BJ (cell line): ENCODE measurements at regions not wholly inside any gene's neighbourhood (a gene's known extent, or its start where the extent isn't known, plus 50 kb on each side); places are given as distances from the start of the nearest gene placed in this dataset.

Experiments
- CTCF ChIA-PET: fragments of 350-600 bp; formaldehyde crosslinking; extraction: SDS; loops from one replicate; lab custom pipeline; 2021; ENCODE audit warnings: antibody characterized with exemption, inconsistent platforms; lab: Yijun Ruan, JAX
- POLR2A ChIA-PET: fragments of 300-600 bp; sonication (Branson Sonifier 250); formaldehyde crosslinking; extraction: SDS; loops from one replicate; lab custom pipeline; 2021; ENCODE audit warnings: antibody characterized with exemption; lab: Charles Lee
- DNase-seq: peaks from one replicate; pipeline ENCODE4 v3.0.0-alpha.2; 2011; ENCODE audit warnings: low read depth
- H3K27me3 ChIP-seq: 2 replicates; pipeline ENCODE4 v1.6.0; 2011; ENCODE audit warnings: low read length; ENCODE audit not compliant: control insufficient read depth, insufficient read depth
- H3K36me3 ChIP-seq: 2 replicates; pipeline ENCODE4 v1.5.1; 2011; ENCODE audit warnings: low read length; ENCODE audit not compliant: control insufficient read depth, insufficient read depth
- H3K4me3 ChIP-seq: 2 replicates; pipeline ENCODE4 v1.5.1; 2011; ENCODE audit warnings: low read depth, mild to moderate bottlenecking, control low read depth, low read length
- CTCF ChIP-seq: IDR thresholded peaks from 2 replicates; pipeline ENCODE4 v1.5.1; 2011; ENCODE audit warnings: low read depth, mild to moderate bottlenecking, control low read depth, inconsistent platforms, low read length, moderate library complexity; ENCODE audit not compliant: insufficient read depth

DNA sequence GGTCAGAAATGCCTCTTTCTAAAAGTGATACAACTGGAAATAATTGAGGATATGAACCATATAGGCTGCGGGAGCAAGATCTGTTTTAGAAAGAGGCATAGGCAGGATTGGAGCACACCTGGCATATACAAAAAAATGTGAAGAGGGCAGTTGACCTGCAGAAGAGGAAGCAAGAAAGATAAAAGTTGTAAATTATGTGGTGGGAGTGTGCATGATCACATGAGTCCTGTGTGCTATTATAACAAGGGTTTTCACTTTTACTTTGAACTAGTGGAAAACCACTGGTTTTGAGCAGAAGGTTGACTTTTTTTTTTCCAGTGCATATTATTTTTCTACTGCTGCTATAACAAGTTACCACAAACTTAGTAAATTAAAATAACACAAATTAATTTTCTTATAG is 489.3 kb downstream of the ANXA1 start:
- Histone ChIP-seq H3K27me3 (no peaks in the 10 kb centered on the region), H3K36me3 (no peaks in the 10 kb centered on the region), H3K4me3 (no peak overlapping the region)
- CTCF ChIA-PET: interaction anchor here (0.6 kb wide), 1 partner anchor 535 kb away, joined by 3 read pairs; no protein-coding TSS in a partner anchor
- no peak for TF ChIP-seq CTCF
- POLR2A ChIA-PET: no interaction called here
- no peak for DNase-seq

- Histone ChIP-seq H3K36me3 (no peaks in the 10 kb centered on the region), H3K27me3 (no peaks in the 10 kb centered on the region), H3K4me3 (no peak overlapping the region)
- no peak for DNase-seq
- no peak for TF ChIP-seq CTCF
- ChIA-PET POLR2A (no interaction called here), CTCF (no interaction called here)
These were observed 491.8 kb downstream of the ANXA1 start for GRCh38 chr9:73643379-73644013.

DNA sequence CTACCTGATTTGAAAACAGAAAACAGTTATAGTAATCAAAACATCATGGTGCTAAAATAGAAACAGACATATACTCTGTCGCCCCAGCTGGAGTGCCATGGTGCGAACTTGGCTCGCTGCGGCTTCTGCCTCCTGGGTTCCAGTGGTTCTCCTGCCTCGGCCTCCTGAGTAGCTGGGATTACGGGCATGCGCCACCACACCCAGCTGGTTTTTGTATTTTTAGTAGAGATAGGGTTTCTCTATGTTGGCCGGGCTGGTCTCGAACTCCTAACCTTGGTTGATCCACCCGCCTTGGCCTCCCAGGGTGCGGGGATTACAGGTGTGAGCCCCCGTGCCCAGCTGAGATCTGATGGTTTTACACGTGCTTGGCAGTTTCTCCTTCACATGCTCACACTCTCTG is 495.9 kb downstream of the ANXA1 start:
- TF ChIP-seq CTCF: no peak
- ChIA-PET POLR2A (no interaction called here), CTCF (no interaction called here)
- Histone ChIP-seq H3K27me3 (no peaks in the 10 kb centered on the region), H3K4me3 (no peak overlapping the region), H3K36me3 (no peaks in the 10 kb centered on the region)
- DNase-seq: no peak

- POLR2A ChIA-PET: no interaction called here
- no peak for DNase-seq
- Histone ChIP-seq H3K4me3 (no peak overlapping the region), H3K36me3 (no peaks in the 10 kb centered on the region), H3K27me3 (no peaks in the 10 kb centered on the region)
- CTCF ChIA-PET: no interaction called here
- TF ChIP-seq CTCF: no peak
These were observed 497.9 kb downstream of the ANXA1 start for GRCh38 chr9:73649552-73649951.

DNA sequence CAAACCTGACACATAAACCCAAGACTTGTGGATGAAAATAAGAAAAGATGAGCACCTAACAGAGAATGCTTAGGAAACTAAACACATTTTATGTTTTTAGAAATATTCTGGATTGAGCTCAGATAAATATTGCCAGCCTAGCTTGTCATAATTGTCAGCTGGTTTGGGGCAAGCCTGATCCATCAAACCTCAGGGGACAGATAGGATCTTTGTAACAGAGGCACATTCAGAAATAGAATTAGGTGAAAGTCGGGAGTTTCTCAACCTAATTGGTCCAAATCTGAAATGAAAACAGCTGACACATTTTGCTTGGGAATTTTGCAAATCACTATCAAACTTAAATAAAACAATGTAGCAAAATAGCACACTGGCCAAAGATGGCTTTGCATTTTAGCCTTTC is 503.7 kb downstream of the ANXA1 start:
- ChIA-PET POLR2A (no interaction called here), CTCF (interaction anchor here (1.4 kb wide), 1 partner anchor 10 kb away, joined by 3 read pairs; no protein-coding TSS in a partner anchor)
- H3K36me3 ChIP-seq: no peaks in the 10 kb centered on the region
- no peaks in the 10 kb centered on the region for H3K27me3 ChIP-seq
- H3K4me3 ChIP-seq: no peak overlapping the region
- TF ChIP-seq CTCF: no peak
- DNase-seq: no peak
